ENCODE measurements at regions not wholly inside any gene's neighbourhood (a gene's known extent, or its start where the extent isn't known, plus 50 kb on each side); places are given as distances from the start of the nearest gene placed in this dataset.

GRCh38 chr6:8269872-8270454, 165.4 kb downstream of the SLC35B3 start:
- H3K4me3 ChIP-seq (replicated peaks; ENCODE audit: insufficient read depth, low read length): no peak overlapping the region
- no peak overlapping the region for H3K27ac ChIP-seq (replicated peaks)
- no peak for DNase-seq (ENCODE audit: low read depth in 1 of 2, low spot score in 1 of 2)
- no peaks in the 10 kb centered on the region for H3K27me3 ChIP-seq (ENCODE audit: insufficient read depth, poor library complexity, severe bottlenecking)
- TF ChIP-seq CTCF (IDR thresholded peaks at IDR 0.05; ENCODE audit: insufficient read depth, low read length) (no peak), SPI1 (IDR thresholded peaks at IDR 0.05; ENCODE audit: borderline replicate concordance, low read depth) (peak; percentile 14; the same call in 1 of the 2 replicates), GABPA (IDR thresholded peaks at IDR 0.05; ENCODE audit: low read depth) (no peak), POLR2AphosphoS5 (IDR thresholded peaks at IDR 0.05; ENCODE audit: low read depth) (no peak), REST (IDR thresholded peaks at IDR 0.05; ENCODE audit: insufficient replicate concordance, low read depth) (no peak)

- TF ChIP-seq POLR2AphosphoS5 (IDR thresholded peaks at IDR 0.05; ENCODE audit: low read depth) (no peak), CTCF (IDR thresholded peaks at IDR 0.05; ENCODE audit: insufficient read depth, low read length) (no peak), REST (IDR thresholded peaks at IDR 0.05; ENCODE audit: insufficient replicate concordance, low read depth) (no peak), GABPA (IDR thresholded peaks at IDR 0.05; ENCODE audit: low read depth) (no peak), SPI1 (IDR thresholded peaks at IDR 0.05; ENCODE audit: borderline replicate concordance, low read depth) (no peak)
- Histone ChIP-seq H3K4me3 (replicated peaks; ENCODE audit: insufficient read depth, low read length) (no peak overlapping the region), H3K27me3 (ENCODE audit: insufficient read depth, poor library complexity, severe bottlenecking) (no peaks in the 10 kb centered on the region), H3K27ac (replicated peaks) (no peak overlapping the region)
- DNase-seq (ENCODE audit: low read depth in 1 of 2, low spot score in 1 of 2): no peak
These were observed 166.3 kb downstream of the SLC35B3 start for GRCh38 chr6:8269094-8269493.

- no peak for TF ChIP-seq POLR2AphosphoS5 (IDR thresholded peaks at IDR 0.05; ENCODE audit: low read depth)
- TF ChIP-seq CTCF (IDR thresholded peaks at IDR 0.05; ENCODE audit: insufficient read depth, low read length): no peak
- no peak for TF ChIP-seq REST (IDR thresholded peaks at IDR 0.05; ENCODE audit: insufficient replicate concordance, low read depth)
- TF ChIP-seq SPI1 (IDR thresholded peaks at IDR 0.05; ENCODE audit: borderline replicate concordance, low read depth): no peak
- no peak for TF ChIP-seq GABPA (IDR thresholded peaks at IDR 0.05; ENCODE audit: low read depth)
- no peak overlapping the region for H3K4me3 ChIP-seq (replicated peaks; ENCODE audit: insufficient read depth, low read length)
- DNase-seq (ENCODE audit: low read depth in 1 of 2, low spot score in 1 of 2): no peak
- no peaks in the 10 kb centered on the region for H3K27me3 ChIP-seq (ENCODE audit: insufficient read depth, poor library complexity, severe bottlenecking)
- H3K27ac ChIP-seq (replicated peaks): no peak overlapping the region
These were observed 166.3 kb upstream of the EEF1E1 start for GRCh38 chr6:8268606-8269005.

Data from HL-60 (cell line).